Liver (tissue), 3 donors: ENCODE measurements at regions not wholly inside any gene's neighbourhood (a gene's known extent, or its start where the extent isn't known, plus 50 kb on each side); places are given as distances from the start of the nearest gene placed in this dataset.

Experiments used
- FOXA1 ChIP-seq: IDR thresholded peaks from 2 replicates; pipeline ENCODE4 v1.6.1; 2016; ENCODE audit warnings: antibody characterized with exemption
- GABPA ChIP-seq, 2 donors: IDR thresholded peaks in 1 of 2; conservative IDR thresholded peaks in 1 of 2; 2 replicates each; pipeline ENCODE4 v1.6.1; 2016; ENCODE audit warnings: antibody characterized with exemption in 2 of 2, mild to moderate bottlenecking in 1 of 2, moderate library complexity in 1 of 2
- JUND ChIP-seq, 2 donors: IDR thresholded peaks; 2 replicates each; pipeline ENCODE4 v1.6.1; 2016; ENCODE audit warnings: antibody characterized with exemption in 2 of 2
- MAX ChIP-seq: IDR thresholded peaks from 2 replicates; pipeline ENCODE4 v1.6.1; 2016; ENCODE audit warnings: antibody characterized with exemption
- RAD21 ChIP-seq, 2 donors: IDR thresholded peaks; 2 replicates each; pipeline ENCODE4 v1.6.1; 2016; ENCODE audit warnings: antibody characterized with exemption in 2 of 2, mild to moderate bottlenecking in 2 of 2
- REST ChIP-seq: IDR thresholded peaks from 2 replicates; pipeline ENCODE4 v1.6.1; 2016; ENCODE audit warnings: antibody characterized with exemption, mild to moderate bottlenecking
- RXRA ChIP-seq, 2 donors: IDR thresholded peaks; 2 replicates each; pipeline ENCODE4 v1.6.1; 2017 to 2018; ENCODE audit warnings: antibody characterized with exemption in 2 of 2, mild to moderate bottlenecking in 1 of 2
- SP1 ChIP-seq: IDR thresholded peaks from 2 replicates; pipeline ENCODE4 v1.6.1; 2018; ENCODE audit warnings: antibody characterized with exemption, mild to moderate bottlenecking
- TAF1 ChIP-seq: conservative IDR thresholded peaks from 2 replicates; pipeline ENCODE4 v1.6.1; 2016; ENCODE audit warnings: antibody characterized with exemption, mild to moderate bottlenecking
- YY1 ChIP-seq: IDR thresholded peaks from 2 replicates; pipeline ENCODE4 v1.6.1; 2016; ENCODE audit warnings: antibody characterized with exemption, mild to moderate bottlenecking
- TF ChIP-seq, protein P1 (sequence below): fragments of 150-350 bp; IDR thresholded peaks from 2 replicates; pipeline ENCODE4 v1.5.1; 2017; ENCODE audit warnings: improper control_type of control experiment, low read depth, low read length; ENCODE audit not compliant: missing input control
- TF ChIP-seq, protein P2 (sequence below): IDR thresholded peaks from 2 replicates; pipeline ENCODE4 v1.6.1; 2016; ENCODE audit warnings: antibody characterized with exemption
- TF ChIP-seq, protein P3 (sequence below): IDR thresholded peaks from 2 replicates; pipeline ENCODE4 v1.6.1; 2016; ENCODE audit warnings: antibody characterized with exemption
- donor health status: healthy.
- donor health status: healthy.

DNA sequence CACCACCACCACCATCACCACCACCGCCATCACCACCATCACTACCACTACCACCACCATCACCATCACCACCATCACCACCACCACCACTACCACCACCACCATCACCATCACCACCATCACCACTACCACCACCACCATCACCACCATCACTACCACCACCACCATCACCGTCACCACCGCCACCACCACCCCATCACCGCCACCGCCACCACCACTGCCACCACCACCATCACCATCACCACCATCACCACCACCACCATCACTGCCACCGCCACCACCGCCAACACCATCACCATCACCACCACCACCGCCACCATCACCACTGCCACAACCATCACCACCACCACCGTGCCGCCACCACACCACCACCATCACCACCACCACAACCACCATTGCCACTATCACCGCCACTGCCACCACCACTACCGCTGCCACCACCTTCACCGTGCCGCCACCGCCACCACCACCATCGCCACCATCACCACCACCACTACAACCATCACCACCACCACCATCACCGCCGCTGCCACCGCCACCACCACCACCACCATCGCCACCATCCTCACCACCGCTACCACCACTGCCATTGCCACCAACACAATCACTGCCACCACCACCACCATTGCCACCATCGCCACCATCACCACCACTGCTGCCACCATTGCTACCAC is 1511.3 kb upstream of the AGA start:
- TF ChIP-seq, protein P1, sequence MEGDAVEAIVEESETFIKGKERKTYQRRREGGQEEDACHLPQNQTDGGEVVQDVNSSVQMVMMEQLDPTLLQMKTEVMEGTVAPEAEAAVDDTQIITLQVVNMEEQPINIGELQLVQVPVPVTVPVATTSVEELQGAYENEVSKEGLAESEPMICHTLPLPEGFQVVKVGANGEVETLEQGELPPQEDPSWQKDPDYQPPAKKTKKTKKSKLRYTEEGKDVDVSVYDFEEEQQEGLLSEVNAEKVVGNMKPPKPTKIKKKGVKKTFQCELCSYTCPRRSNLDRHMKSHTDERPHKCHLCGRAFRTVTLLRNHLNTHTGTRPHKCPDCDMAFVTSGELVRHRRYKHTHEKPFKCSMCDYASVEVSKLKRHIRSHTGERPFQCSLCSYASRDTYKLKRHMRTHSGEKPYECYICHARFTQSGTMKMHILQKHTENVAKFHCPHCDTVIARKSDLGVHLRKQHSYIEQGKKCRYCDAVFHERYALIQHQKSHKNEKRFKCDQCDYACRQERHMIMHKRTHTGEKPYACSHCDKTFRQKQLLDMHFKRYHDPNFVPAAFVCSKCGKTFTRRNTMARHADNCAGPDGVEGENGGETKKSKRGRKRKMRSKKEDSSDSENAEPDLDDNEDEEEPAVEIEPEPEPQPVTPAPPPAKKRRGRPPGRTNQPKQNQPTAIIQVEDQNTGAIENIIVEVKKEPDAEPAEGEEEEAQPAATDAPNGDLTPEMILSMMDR = no peak
- no peak for TF ChIP-seq REST
- no peak for TF ChIP-seq RAD21 (IDR thresholded peaks at IDR 0.05)
- TF ChIP-seq, protein P2, sequence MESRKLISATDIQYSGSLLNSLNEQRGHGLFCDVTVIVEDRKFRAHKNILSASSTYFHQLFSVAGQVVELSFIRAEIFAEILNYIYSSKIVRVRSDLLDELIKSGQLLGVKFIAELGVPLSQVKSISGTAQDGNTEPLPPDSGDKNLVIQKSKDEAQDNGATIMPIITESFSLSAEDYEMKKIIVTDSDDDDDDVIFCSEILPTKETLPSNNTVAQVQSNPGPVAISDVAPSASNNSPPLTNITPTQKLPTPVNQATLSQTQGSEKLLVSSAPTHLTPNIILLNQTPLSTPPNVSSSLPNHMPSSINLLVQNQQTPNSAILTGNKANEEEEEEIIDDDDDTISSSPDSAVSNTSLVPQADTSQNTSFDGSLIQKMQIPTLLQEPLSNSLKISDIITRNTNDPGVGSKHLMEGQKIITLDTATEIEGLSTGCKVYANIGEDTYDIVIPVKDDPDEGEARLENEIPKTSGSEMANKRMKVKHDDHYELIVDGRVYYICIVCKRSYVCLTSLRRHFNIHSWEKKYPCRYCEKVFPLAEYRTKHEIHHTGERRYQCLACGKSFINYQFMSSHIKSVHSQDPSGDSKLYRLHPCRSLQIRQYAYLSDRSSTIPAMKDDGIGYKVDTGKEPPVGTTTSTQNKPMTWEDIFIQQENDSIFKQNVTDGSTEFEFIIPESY = no peak
- TF ChIP-seq, protein P3, sequence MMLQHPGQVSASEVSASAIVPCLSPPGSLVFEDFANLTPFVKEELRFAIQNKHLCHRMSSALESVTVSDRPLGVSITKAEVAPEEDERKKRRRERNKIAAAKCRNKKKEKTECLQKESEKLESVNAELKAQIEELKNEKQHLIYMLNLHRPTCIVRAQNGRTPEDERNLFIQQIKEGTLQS = no peak
- TF ChIP-seq TAF1 = no peak
- TF ChIP-seq SP1 = no peak
- TF ChIP-seq MAX = no peak
- no peak for TF ChIP-seq FOXA1
- no peak for TF ChIP-seq JUND (IDR thresholded peaks at IDR 0.05)
- no peak for TF ChIP-seq RXRA (IDR thresholded peaks at IDR 0.05)
- no peak for TF ChIP-seq GABPA (IDR thresholded peaks at IDR 0.05 in 1 of 2, conservative IDR thresholded peaks at IDR 0.05 in 1 of 2)
- TF ChIP-seq YY1 = no peak
